IMR-90 (cell line): ENCODE measurements at regions not wholly inside any gene's neighbourhood (a gene's known extent, or its start where the extent isn't known, plus 50 kb on each side); places are given as distances from the start of the nearest gene placed in this dataset.

ENCODE experiments used
- ATAC-seq: fragments of 200-7000 bp; cut with Tn5 transposase; 2 replicates; pipeline ENCODE4 v1.9.1; 2020; ENCODE audit warnings: low read depth, mild to moderate bottlenecking, moderate library complexity
- BruUV-seq: library from RNA; stranded (reverse); fragments of 400-500 nt; replicated peaks from 2 replicates; lab custom pipeline; 2021; lab: Mats Ljungman, UMichigan
- CTCF ChIA-PET: fragments of 300-600 bp; formaldehyde crosslinking; extraction: SDS; loops from one replicate; lab custom pipeline; 2021; ENCODE audit warnings: antibody characterized with exemption; lab: Yijun Ruan, JAX
- POLR2A ChIA-PET: fragments of 300-600 bp; sonication (Branson Sonifier 250); formaldehyde crosslinking; loops from one replicate; lab custom pipeline; 2022; ENCODE audit warnings: antibody characterized with exemption; ENCODE audit not compliant: unreplicated experiment; lab: Charles Lee
- DNase-seq: peaks from one replicate; pipeline ENCODE4 v3.0.0; 2013
- H2AFZ ChIP-seq: replicated peaks from 2 replicates; pipeline ENCODE3; 2013; ENCODE audit warnings: low read length, mild to moderate bottlenecking; ENCODE audit not compliant: poor library complexity
- H2AK5ac ChIP-seq: 2 replicates; pipeline ENCODE4 v1.6.1; 2013; ENCODE audit warnings: low read depth, low read length, inconsistent platforms
- H2AK9ac ChIP-seq: replicated peaks from 2 replicates; pipeline ENCODE3; 2013; ENCODE audit warnings: mild to moderate bottlenecking, low read depth, low read length, moderate library complexity; ENCODE audit not compliant: poor library complexity
- H2BK120ac ChIP-seq: 2 replicates; pipeline ENCODE4 v1.6.1; 2013; ENCODE audit warnings: low read depth, low read length, inconsistent platforms
- H2BK15ac ChIP-seq: 3 replicates; pipeline ENCODE4 v1.6.1; 2013; ENCODE audit warnings: low read depth, low read length, inconsistent platforms
- H2BK20ac ChIP-seq: 2 replicates; pipeline ENCODE4 v1.6.1; 2013; ENCODE audit warnings: low read depth, mild to moderate bottlenecking, inconsistent platforms, low read length, moderate library complexity
- H2BK5ac ChIP-seq: 2 replicates; pipeline ENCODE4 v1.6.1; 2013; ENCODE audit warnings: mild to moderate bottlenecking, low read depth, low read length, inconsistent platforms; ENCODE audit not compliant: poor library complexity, severe bottlenecking
- H3K14ac ChIP-seq: replicated peaks from 2 replicates; pipeline ENCODE4 v1.6.1; 2013; ENCODE audit warnings: low read depth, low read length, inconsistent platforms
- H3K18ac ChIP-seq: 2 replicates; pipeline ENCODE4 v1.6.1; 2013; ENCODE audit warnings: low read depth, low read length, control low read depth
- H3K23ac ChIP-seq: 2 replicates; pipeline ENCODE4 v1.6.1; 2013; ENCODE audit warnings: low read depth, low read length, inconsistent platforms
- H3K27ac ChIP-seq: 2 replicates; pipeline ENCODE4 v1.5.1; 2013; ENCODE audit warnings: mild to moderate bottlenecking, control low read depth, low read length; ENCODE audit not compliant: insufficient read depth
- H3K27me3 ChIP-seq: 2 replicates; pipeline ENCODE4 v1.6.1; 2013; ENCODE audit warnings: low read length; ENCODE audit not compliant: control insufficient read depth, insufficient read depth
- H3K36me3 ChIP-seq: 2 replicates; pipeline ENCODE4 v1.6.1; 2013; ENCODE audit warnings: low read length, mixed read lengths; ENCODE audit not compliant: control insufficient read depth, insufficient read depth
- H3K4ac ChIP-seq: 2 replicates; pipeline ENCODE4 v1.6.1; 2013; ENCODE audit warnings: low read depth, low read length, inconsistent platforms
- H3K4me1 ChIP-seq: 2 replicates; pipeline ENCODE4 v1.6.1; 2013; ENCODE audit warnings: low read length, mixed read lengths; ENCODE audit not compliant: control insufficient read depth, insufficient read depth
- H3K4me2 ChIP-seq: 2 replicates; pipeline ENCODE4 v1.6.1; 2013; ENCODE audit warnings: low read depth, mild to moderate bottlenecking, control low read depth, low read length, moderate library complexity
- H3K4me3 ChIP-seq: 2 replicates; pipeline ENCODE4 v1.5.1; 2013; ENCODE audit warnings: low read depth, mild to moderate bottlenecking, control low read depth, low read length, moderate library complexity; ENCODE audit not compliant: insufficient read depth
- H3K56ac ChIP-seq: 2 replicates; pipeline ENCODE4 v1.6.1; 2013; ENCODE audit warnings: low read length, inconsistent platforms; ENCODE audit not compliant: insufficient read depth; ENCODE audit errors: extremely low read depth
- H3K79me1 ChIP-seq, 2 experiments: 2 replicates each; pipeline ENCODE4 v1.6.1; 2013; ENCODE audit warnings: low read length in 2 of 2, inconsistent platforms in 1 of 2, low read depth in 1 of 2
- H3K9ac ChIP-seq: 2 replicates; pipeline ENCODE4 v1.6.1; 2013; ENCODE audit warnings: low read depth, low read length, control low read depth
- H3K9me1 ChIP-seq: 2 replicates; pipeline ENCODE4 v1.6.1; 2013; ENCODE audit warnings: low read length, inconsistent platforms; ENCODE audit not compliant: insufficient read depth
- H3K9me3 ChIP-seq: 2 replicates; pipeline ENCODE4 v1.6.1; 2013; ENCODE audit warnings: low read length; ENCODE audit not compliant: control insufficient read depth, insufficient read depth
- H4K20me1 ChIP-seq: 2 replicates; pipeline ENCODE4 v1.6.1; 2013; ENCODE audit warnings: low read length, inconsistent platforms; ENCODE audit not compliant: insufficient read depth
- H4K5ac ChIP-seq: 2 replicates; pipeline ENCODE4 v1.6.1; 2013; ENCODE audit warnings: mild to moderate bottlenecking, low read depth, low read length, control low read depth
- H4K8ac ChIP-seq, 2 experiments: 2 replicates each; pipeline ENCODE4 v1.6.1; 2013; ENCODE audit warnings: low read depth in 2 of 2, low read length in 2 of 2, control low read depth in 1 of 2, inconsistent platforms in 1 of 2
- H4K91ac ChIP-seq: 2 replicates; pipeline ENCODE4 v1.6.1; 2013; ENCODE audit warnings: low read depth, low read length, inconsistent platforms; ENCODE audit not compliant: insufficient read depth
- BHLHE40 ChIP-seq: fragments of 150-350 bp; IDR thresholded peaks from 2 replicates; pipeline ENCODE4 v1.6.1; 2016; ENCODE audit warnings: mild to moderate bottlenecking, low read depth, low read length
- CEBPB ChIP-seq: IDR thresholded peaks from 2 replicates; pipeline ENCODE4 v1.6.1; 2012; ENCODE audit warnings: low read depth, low read length, improper control_type of control experiment
- FOS ChIP-seq: fragments of 150-350 bp; IDR thresholded peaks from 2 replicates; pipeline ENCODE4 v1.6.1; 2016; ENCODE audit warnings: low read depth, low read length
- MAFK ChIP-seq: IDR thresholded peaks from 2 replicates; pipeline ENCODE4 v1.6.1; 2012; ENCODE audit warnings: low read depth, low read length, improper control_type of control experiment
- MAZ ChIP-seq: IDR thresholded peaks from 2 replicates; pipeline ENCODE4 v1.6.1; 2012; ENCODE audit warnings: low read depth, mild to moderate bottlenecking, low read length, improper control_type of control experiment, moderate library complexity, borderline replicate concordance
- MXI1 ChIP-seq: IDR thresholded peaks from 2 replicates; pipeline ENCODE4 v1.6.1; 2012; ENCODE audit warnings: low read depth, mild to moderate bottlenecking, low read length, moderate library complexity, borderline replicate concordance
- NFE2L2 ChIP-seq: fragments of 150-350 bp; IDR thresholded peaks from 2 replicates; pipeline ENCODE4 v1.6.1; 2016; ENCODE audit warnings: low read depth, mild to moderate bottlenecking, low read length
- POLR2A ChIP-seq: IDR thresholded peaks from 2 replicates; pipeline ENCODE4 v1.6.1; 2012; ENCODE audit warnings: mild to moderate bottlenecking, low read depth, low read length
- RAD21 ChIP-seq: IDR thresholded peaks from 2 replicates; pipeline ENCODE4 v1.6.1; 2012; ENCODE audit warnings: low read length, improper control_type of control experiment
- RCOR1 ChIP-seq: IDR thresholded peaks from 2 replicates; pipeline ENCODE4 v1.6.1; 2012; ENCODE audit warnings: mild to moderate bottlenecking, low read length, improper control_type of control experiment; ENCODE audit not compliant: insufficient replicate concordance
- USF2 ChIP-seq: fragments of 150-350 bp; IDR thresholded peaks from 2 replicates; pipeline ENCODE4 v1.6.1; 2017; ENCODE audit warnings: mild to moderate bottlenecking, antibody characterized with exemption, low read length, low read depth
- WGBS, 2 experiments: methylation state at CpG; one replicate each; pipeline versions ENCODE4 v1.1.5 to v1.1.7; 2013; ENCODE audit warnings: missing lambda C conversion rate in 2 of 2; ENCODE audit not compliant: insufficient read length in 1 of 2; ENCODE audit errors: extremely low coverage in 2 of 2; 5-methylcytosine and 5-hydroxymethylcytosine counted together
- dilution Hi-C: fragments of 300-500 bp; cut with HindIII; formaldehyde crosslinking; loops from one replicate; pipeline ENCODE4 v1.14.3; 2018; ENCODE audit warnings: low sequenced_read_pairs; ENCODE audit not compliant: unreplicated experiment
- in situ Hi-C: fragments of 300-500 bp; cut with MboI; formaldehyde crosslinking; loops from 3 replicates; pipeline ENCODE4 v1.14.3; 2019; ENCODE audit warnings: low sequenced_read_pairs, inconsistent platforms, mixed read lengths
- intact Hi-C: fragments of 100-400 bp; cut with micrococcal nuclease; formaldehyde crosslinking; loops from 2 replicates; pipeline ENCODE4 v1.10.0; 2022

GRCh38 chr18:60235164-60235563 lies 137.4 kb downstream of the MC4R start:
- H2AFZ ChIP-seq, result no peak overlapping the region
- no peaks in the 10 kb centered on the region for H4K20me1 ChIP-seq
- no peak overlapping the region for H2AK5ac ChIP-seq
- no peaks in the 10 kb centered on the region for H3K27me3 ChIP-seq
- no peaks in the 10 kb centered on the region for H3K9me3 ChIP-seq
- H2AK9ac ChIP-seq, result no peak overlapping the region
- intact Hi-C loops (loop anchor here (10.0 kb wide), 1 partner anchor 240 kb away; no protein-coding TSS in a partner anchor), in situ Hi-C loops (no loop called here), dilution Hi-C loops (no loop called here)
- H4K8ac ChIP-seq, result no peak overlapping the region
- POLR2A ChIA-PET, result no interaction called here
- H3K4me3 ChIP-seq, result no peak overlapping the region
- no peak overlapping the region for H4K91ac ChIP-seq
- CTCF ChIA-PET, result no interaction called here
- ATAC-seq (no peak; the same call in 1 of the 2 replicates), DNase-seq (no peak)
- H2BK5ac ChIP-seq, result no peak overlapping the region
- no peak overlapping the region for H2BK120ac ChIP-seq
- no peak overlapping the region for H4K5ac ChIP-seq
- no peaks in the 10 kb centered on the region for H3K79me1 ChIP-seq
- H3K4me2 ChIP-seq, result no peak overlapping the region
- H3K23ac ChIP-seq, result no peak overlapping the region
- H3K4ac ChIP-seq, result no peak overlapping the region
- no peak for TF ChIP-seq MAZ
- no peak for TF ChIP-seq FOS
- no peak for TF ChIP-seq POLR2A
- TF ChIP-seq RCOR1, result no peak
- TF ChIP-seq MAFK, result no peak
- TF ChIP-seq NFE2L2, result no peak
- TF ChIP-seq RAD21, result no peak
- TF ChIP-seq CEBPB, result no peak
- no peak for TF ChIP-seq BHLHE40
- no peak for TF ChIP-seq MXI1
- TF ChIP-seq USF2, result no peak
- no peak overlapping the region for H3K18ac ChIP-seq
- no peak overlapping the region for H3K14ac ChIP-seq
- H3K27ac ChIP-seq, result no peak overlapping the region
- H3K9ac ChIP-seq, result no peak overlapping the region
- BruUV-seq, result no TSS peak
- H2BK20ac ChIP-seq, result no peak overlapping the region
- H3K56ac ChIP-seq, result no peak overlapping the region
- no peaks in the 10 kb centered on the region for H3K9me1 ChIP-seq
- H2BK15ac ChIP-seq, result no peak overlapping the region
- H3K4me1 ChIP-seq, result no peaks in the 10 kb centered on the region
- WGBS, 2 experiments, result 80% methylated on average over 2 of the region's 3 CpGs; no CpG with 5 or more reads in 1 of the 2 experiments
- H3K36me3 ChIP-seq, result no peaks in the 10 kb centered on the region
